Spleen (tissue), 11 donors: ENCODE measurements at regions not wholly inside any gene's neighbourhood (a gene's known extent, or its start where the extent isn't known, plus 50 kb on each side); places are given as distances from the start of the nearest gene placed in this dataset.

Source experiments
- DNase-seq: peaks from one replicate; pipeline ENCODE4 v3.0.0-alpha.2; 2020
- H3K27ac ChIP-seq, 8 donors: fragments of 200-600 bp; sonication (generic) in 7 of 8; 1 replicate in 4 of 8; 2 replicates in 4 of 8; pipeline versions ENCODE4 v1.5.0 to v1.8.0; 2016 to 2021; ENCODE audit warnings: inconsistent platforms in 4 of 8, mild to moderate bottlenecking in 4 of 8, moderate library complexity in 1 of 8
- H3K27me3 ChIP-seq, 7 donors: fragments of 200-600 bp; sonication (generic) in 6 of 7; replicated peaks in 1 of 7; 1 replicate in 4 of 7; 2 replicates in 3 of 7; pipeline versions ENCODE4 v1.5.0 to v1.8.0; 2016 to 2021; ENCODE audit warnings: inconsistent platforms in 3 of 7, mild to moderate bottlenecking in 1 of 7
- H3K36me3 ChIP-seq, 6 donors: fragments of 200-600 bp; sonication (generic) in 5 of 6; 1 replicate in 4 of 6; 2 replicates in 2 of 6; pipeline versions ENCODE4 v1.5.0 to v1.8.0; 2016 to 2021; ENCODE audit warnings: inconsistent platforms in 2 of 6
- H3K4me1 ChIP-seq, 6 donors: fragments of 200-600 bp; sonication (generic) in 5 of 6; 1 replicate in 3 of 6; 2 replicates in 3 of 6; pipeline versions ENCODE4 v1.5.0 to v1.8.0; 2016 to 2021; ENCODE audit warnings: inconsistent platforms in 3 of 6
- H3K4me3 ChIP-seq, 8 donors: fragments of 200-600 bp; sonication (generic) in 7 of 8; 1 replicate in 4 of 8; 2 replicates in 4 of 8; pipeline versions ENCODE4 v1.5.0 to v1.8.0; 2016 to 2021; ENCODE audit warnings: inconsistent platforms in 4 of 8, mild to moderate bottlenecking in 4 of 8, moderate library complexity in 2 of 8
- H3K9me3 ChIP-seq, 8 donors: fragments of 200-600 bp; sonication (generic) in 7 of 8; 1 replicate in 4 of 8; 2 replicates in 4 of 8; pipeline versions ENCODE4 v1.5.0 to v1.8.0; 2016 to 2021; ENCODE audit warnings: inconsistent platforms in 4 of 8
- POLR2A ChIP-seq, 3 donors: fragments of 450-650 bp; IDR thresholded peaks; one replicate each; pipeline ENCODE4 v1.5.1; 2017; ENCODE audit warnings: antibody characterized with exemption in 3 of 3, mild to moderate bottlenecking in 1 of 3
- POLR2AphosphoS5 ChIP-seq, 3 donors: sonication (generic); formaldehyde crosslinking; IDR thresholded peaks; one replicate each; pipeline ENCODE4 v1.5.1; 2017; ENCODE audit warnings: antibody characterized with exemption in 3 of 3
- WGBS, 5 donors: extraction: QIAGEN DNeasy Blood & Tissue Kit in 3 of 5; methylation state at CpG; one replicate each; pipeline versions ENCODE4 v1.1.5 to v1.1.7; 2013 to 2018; 5-methylcytosine and 5-hydroxymethylcytosine counted together
- intact Hi-C: fragments of 100-400 bp; cut with DNase I; formaldehyde crosslinking; loops from one replicate; pipeline ENCODE4 v1.15.0; 2023; ENCODE audit warnings: low total_unique reads
- TF ChIP-seq, protein P1 (sequence below), 11 experiments: fragments of 200-600 bp in 7 of 11; fragments of 450-650 bp in 4 of 11; sonication (generic) in 4 of 11; IDR thresholded peaks in 8 of 11; conservative IDR thresholded peaks in 3 of 11; 1 replicate in 7 of 11; 2 replicates in 4 of 11; pipeline versions ENCODE4 v1.4.0 to v1.8.0; 2016 to 2021; ENCODE audit warnings: antibody characterized with exemption in 11 of 11, inconsistent platforms in 4 of 11, mild to moderate bottlenecking in 1 of 11
- donor health status: healthy with polysubstance abuse.
- donor health status: DM: no; HTN: no; CAD: no; lungs with moderate emphysema.
- donor health status: DM: no; HTN: no; CAD: no.
- donor health status: Bipolar disorder and iron deficiency.
- donor health status: healthy.
- donor health status: DM: no; HTN: no; CAD: no.
- donor health status: DM: yes; HTN: yes; CAD: no.

DNA sequence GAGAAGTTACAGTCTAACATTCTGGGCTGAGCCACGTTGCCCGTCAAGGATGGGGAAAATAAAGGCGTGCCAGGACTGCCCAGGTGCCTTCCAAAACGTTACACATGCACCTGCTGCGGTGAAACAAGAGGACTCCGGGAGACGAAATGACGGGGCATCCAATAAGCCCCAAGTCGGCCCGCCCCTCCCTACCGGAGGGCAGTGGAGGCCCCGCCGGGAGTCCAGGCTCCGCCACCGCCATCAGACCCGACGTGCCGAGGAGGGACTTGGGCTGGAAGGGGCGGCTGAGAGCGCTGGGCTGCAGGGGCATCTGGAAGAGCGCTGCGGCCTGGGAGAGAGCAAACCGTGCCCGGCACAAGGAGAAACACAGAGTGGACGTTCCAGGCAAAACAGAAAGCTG, 112.5 kb upstream of the GPC1 start:
- no peak overlapping the region for H3K4me3 ChIP-seq
- TF ChIP-seq, protein P1, sequence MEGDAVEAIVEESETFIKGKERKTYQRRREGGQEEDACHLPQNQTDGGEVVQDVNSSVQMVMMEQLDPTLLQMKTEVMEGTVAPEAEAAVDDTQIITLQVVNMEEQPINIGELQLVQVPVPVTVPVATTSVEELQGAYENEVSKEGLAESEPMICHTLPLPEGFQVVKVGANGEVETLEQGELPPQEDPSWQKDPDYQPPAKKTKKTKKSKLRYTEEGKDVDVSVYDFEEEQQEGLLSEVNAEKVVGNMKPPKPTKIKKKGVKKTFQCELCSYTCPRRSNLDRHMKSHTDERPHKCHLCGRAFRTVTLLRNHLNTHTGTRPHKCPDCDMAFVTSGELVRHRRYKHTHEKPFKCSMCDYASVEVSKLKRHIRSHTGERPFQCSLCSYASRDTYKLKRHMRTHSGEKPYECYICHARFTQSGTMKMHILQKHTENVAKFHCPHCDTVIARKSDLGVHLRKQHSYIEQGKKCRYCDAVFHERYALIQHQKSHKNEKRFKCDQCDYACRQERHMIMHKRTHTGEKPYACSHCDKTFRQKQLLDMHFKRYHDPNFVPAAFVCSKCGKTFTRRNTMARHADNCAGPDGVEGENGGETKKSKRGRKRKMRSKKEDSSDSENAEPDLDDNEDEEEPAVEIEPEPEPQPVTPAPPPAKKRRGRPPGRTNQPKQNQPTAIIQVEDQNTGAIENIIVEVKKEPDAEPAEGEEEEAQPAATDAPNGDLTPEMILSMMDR (IDR thresholded peaks at IDR 0.05 in 8 of 11, conservative IDR thresholded peaks at IDR 0.05 in 3 of 11) = no peak
- TF ChIP-seq POLR2A (IDR thresholded peaks at IDR 0.05) (no peak), POLR2AphosphoS5 (IDR thresholded peaks at IDR 0.05) (no peak)
- no peaks in the 10 kb centered on the region for H3K9me3 ChIP-seq
- no peak for DNase-seq
- H3K4me1 ChIP-seq = peaks cover 0 to 23% (median 10%) of the 10 kb centered on the region in 6 donors
- H3K27ac ChIP-seq = no peak overlapping the region
- 82 to 88% (median 84%) methylated on average over 25 of the region's 25 CpGs for WGBS, 5 donors
- no peaks in the 10 kb centered on the region for H3K36me3 ChIP-seq
- intact Hi-C loops = no loop called here
- peaks cover 0 to 20% (median 0%) of the 10 kb centered on the region in 7 donors for H3K27me3 ChIP-seq

DNA sequence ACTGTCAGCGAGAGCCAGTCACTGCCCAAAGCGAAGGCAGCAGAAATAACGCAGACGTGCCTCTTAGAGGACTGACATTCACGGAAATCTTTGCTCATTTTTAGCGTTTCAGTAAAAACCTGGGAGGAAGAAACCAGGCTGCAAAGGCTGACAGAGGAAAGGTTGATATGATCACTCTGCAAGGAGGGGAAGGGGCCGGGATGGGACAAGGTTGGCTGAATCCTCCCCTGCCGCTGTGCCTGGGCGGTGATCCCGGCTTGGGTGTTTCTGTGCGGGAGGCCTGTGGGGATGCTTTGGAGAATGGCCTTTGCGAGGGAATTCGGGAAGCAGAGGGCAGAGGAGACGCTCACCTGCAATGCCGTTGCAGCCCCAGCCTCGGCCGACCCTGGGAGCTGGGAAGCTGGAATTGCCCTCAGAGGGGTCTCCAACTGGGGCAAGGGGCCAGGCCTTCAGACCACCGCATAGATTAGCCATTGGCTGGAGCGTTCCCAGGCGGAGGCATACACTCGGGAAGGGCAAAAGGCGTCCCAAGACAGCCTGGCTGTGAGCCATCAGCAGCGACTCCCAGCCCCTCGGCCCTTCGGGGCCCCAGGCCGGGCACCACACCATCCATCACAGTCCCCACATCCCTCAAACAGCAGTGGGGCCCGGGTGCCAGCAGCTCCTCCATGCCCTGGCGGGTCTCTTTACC, 111.7 kb upstream of the GPC1 start:
- DNase-seq = no peak

DNA sequence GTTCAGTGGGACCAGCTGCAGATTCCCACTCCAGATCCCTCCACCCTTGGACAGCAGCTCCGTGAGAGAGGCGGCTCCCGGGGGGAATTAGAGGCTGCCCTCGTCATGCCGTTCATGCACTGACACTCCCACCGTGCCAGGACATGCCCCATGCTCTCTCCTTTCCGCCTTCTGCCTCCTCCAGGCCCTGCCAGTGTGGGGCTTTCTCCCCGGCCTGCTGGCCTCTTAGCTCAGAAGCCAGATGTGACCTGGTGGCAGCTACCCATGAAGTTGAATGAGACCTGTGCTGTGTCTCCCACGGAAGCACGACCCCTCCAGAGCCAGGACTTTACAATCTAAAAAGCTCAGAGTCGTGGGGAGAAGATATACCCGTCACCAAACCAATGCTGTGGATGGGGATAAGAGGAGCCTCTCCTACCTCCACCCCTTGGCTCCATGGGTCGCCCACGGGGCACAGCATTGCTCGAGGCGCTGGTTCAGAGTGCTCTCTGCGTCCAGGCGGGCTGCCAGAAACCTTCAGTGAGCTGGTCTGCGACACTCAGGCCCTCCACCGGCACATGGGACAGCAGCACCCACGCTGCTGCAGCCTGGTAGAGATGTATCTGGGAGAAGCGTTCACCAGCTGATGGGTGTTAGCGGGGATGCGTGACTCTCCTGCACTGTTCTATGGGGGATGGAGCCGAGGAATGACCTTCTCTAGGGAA, 111.0 kb upstream of the GPC1 start:
- H3K4me3 ChIP-seq = no peak overlapping the region
- H3K4me1 ChIP-seq = peaks cover 0 to 20% (median 10%) of the 10 kb centered on the region in 6 donors
- 77 to 89% (median 82%) methylated on average over 20 to 25 of the region's 25 CpGs for WGBS, 5 donors
- H3K9me3 ChIP-seq = no peaks in the 10 kb centered on the region
- no peak for DNase-seq
- no peaks in the 10 kb centered on the region for H3K36me3 ChIP-seq
- intact Hi-C loops = no loop called here
- H3K27ac ChIP-seq = no peak overlapping the region
- peaks cover 0 to 31% (median 0%) of the 10 kb centered on the region in 7 donors for H3K27me3 ChIP-seq
- TF ChIP-seq, protein P1 (IDR thresholded peaks at IDR 0.05 in 8 of 11, conservative IDR thresholded peaks at IDR 0.05 in 3 of 11) = no peak
- TF ChIP-seq POLR2AphosphoS5 (IDR thresholded peaks at IDR 0.05) = no peak
- no peak for TF ChIP-seq POLR2A (IDR thresholded peaks at IDR 0.05)

More for the DNA sequence above, 111.7 kb upstream of the GPC1 start:
- peaks cover 0 to 23% (median 10%) of the 10 kb centered on the region in 6 donors for H3K4me1 ChIP-seq
- peaks cover 0 to 24% (median 0%) of the 10 kb centered on the region in 7 donors for H3K27me3 ChIP-seq
- intact Hi-C loops = no loop called here
- H3K9me3 ChIP-seq = no peaks in the 10 kb centered on the region
- H3K4me3 ChIP-seq = no peak overlapping the region
- TF ChIP-seq POLR2A (IDR thresholded peaks at IDR 0.05) (no peak), POLR2AphosphoS5 (IDR thresholded peaks at IDR 0.05) (no peak)
- TF ChIP-seq, protein P1 (IDR thresholded peaks at IDR 0.05 in 8 of 11, conservative IDR thresholded peaks at IDR 0.05 in 3 of 11) = no peak
- no peaks in the 10 kb centered on the region for H3K36me3 ChIP-seq
- WGBS, 5 donors = 80 to 89% (median 82%) methylated on average over 23 to 28 of the region's 28 CpGs
- no peak overlapping the region for H3K27ac ChIP-seq
